ENCODE measurements at regions not wholly inside any gene's neighbourhood (a gene's known extent, or its start where the extent isn't known, plus 50 kb on each side); places are given as distances from the start of the nearest gene placed in this dataset.

DNA sequence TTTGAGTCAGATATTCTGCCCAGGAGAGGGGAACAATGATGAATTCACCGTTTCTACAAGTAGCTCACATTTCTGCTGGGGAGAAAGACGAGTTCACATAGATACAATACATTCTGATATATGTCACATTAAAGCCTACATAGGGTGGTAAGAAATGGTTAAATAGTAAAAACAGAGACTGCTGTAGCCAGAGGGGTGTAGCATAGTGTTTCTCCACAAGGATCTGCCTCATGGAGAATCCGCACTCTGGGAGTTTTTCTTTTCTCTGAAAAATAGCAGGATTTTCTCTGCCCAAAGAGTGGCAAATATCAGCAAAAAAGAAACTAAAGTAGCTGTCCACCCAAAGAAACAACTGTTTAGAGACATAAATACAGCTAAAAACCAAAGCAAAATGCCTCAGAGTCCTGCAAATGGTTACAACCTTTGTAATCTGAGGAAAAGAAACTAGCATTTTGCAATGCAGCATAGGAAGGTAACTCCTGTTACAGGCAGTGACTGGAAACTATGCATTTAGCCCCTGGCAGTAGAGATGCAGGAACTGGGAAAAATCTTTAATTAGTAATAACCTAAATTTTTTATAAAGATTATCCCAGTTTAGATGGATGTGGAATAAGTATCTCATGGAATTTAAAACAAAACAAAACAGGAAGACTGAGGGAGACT lies 1126.7 kb upstream of the ADGRL2 start:
- DNase-seq = no peak

DNA sequence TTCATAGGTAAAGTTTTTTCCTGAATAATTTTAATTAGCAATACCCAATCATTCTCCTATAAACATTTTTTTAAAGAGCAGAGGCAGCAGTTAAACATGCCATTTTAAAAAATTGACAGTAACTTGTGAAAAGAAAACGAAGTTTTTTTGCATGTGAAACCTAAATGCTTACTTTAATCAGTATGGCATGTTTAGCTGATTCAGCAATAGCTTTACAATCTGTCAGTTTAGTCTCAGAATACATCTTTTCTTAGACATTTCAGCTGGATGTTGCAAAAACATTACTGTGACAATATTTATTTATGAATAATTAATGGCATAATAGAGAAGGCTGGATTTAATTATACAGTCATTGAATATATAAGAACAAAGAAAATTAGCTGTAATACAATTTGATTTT lies 1132.4 kb upstream of the ADGRL2 start:
- no peak for DNase-seq

DNA sequence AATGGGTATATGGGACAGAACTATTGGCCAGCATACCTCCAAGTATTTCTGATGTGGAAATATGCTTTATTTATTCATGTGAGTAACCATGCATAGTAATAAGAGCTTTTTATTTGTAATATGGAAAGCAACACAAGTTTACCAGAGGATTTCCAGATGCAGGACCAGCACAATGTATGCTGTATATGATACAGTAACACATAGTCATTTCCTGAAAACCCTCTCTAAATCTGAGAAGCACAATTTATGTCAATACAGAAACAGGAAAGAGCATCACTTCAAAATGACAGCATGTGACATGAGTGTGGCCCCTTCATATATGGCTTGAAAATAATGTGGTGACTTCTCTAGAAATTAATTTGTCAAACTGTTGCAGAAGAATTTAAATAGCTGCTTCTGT lies 1134.7 kb upstream of the ADGRL2 start:
- no peak for DNase-seq

DNA sequence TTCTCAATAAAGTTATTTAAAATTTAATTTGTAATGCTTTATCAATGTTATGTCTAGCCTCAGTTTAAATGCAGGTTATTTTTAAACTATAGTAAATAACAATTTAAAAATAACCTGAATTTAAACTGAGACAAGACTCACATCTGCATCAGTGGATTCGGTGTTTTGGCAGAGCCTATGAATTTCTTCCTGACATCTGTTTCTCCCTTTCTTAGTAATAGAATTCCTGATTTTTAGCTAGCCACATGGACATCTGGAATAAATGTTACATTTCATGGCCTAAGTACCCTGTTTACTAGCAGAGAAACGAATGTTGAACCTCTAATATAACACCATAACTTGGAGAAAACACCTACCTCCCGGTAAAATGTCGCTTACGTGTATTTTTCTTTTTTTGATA lies 1141.6 kb upstream of the ADGRL2 start:
- no peak for DNase-seq

DNA sequence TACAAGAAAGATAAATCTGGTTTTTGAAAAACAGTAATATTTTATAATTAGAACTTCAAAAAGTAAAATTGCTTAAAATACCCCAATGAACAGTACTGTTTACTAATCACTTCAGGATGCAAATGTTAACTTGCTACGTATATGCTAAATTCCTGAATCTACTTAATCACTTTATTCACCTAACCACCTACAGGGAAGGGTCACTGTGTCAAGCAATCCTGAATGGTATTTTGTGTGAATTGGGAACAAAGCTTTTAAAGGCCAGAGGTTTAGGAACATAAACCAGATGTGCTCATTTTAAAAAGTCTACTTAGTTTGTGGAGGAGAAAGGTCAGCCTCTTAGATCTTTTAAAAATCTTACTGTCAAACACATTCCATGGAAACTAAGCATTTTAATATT lies 1143.0 kb upstream of the ADGRL2 start:
- DNase-seq = no peak

DNA sequence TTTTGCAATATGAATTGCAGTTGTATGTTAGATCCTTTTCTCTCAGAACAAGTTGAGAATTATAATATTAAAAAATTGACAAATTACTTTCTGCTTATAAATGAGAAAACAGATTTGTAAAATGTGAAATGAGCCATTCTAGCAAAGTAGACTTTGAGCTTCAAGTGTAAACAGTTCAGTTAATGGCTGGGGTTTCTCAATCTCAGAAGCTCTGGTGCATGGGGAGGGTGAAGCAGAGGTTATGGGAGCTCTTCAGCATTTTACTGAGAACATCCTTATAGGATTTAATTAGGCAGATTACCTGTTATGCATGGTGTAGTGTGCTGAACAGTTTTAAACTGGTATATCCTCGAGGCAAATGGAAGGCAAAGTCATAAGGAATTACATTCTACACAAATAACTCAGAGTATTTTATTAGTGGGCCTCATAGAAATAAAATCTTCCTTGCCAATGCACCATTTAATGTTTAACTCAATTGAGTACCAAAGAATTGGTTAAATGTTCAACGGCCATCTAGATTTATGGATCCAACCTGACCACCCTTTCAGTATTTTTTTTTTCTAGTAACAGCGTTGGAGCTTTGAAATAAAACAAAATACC lies 1143.6 kb upstream of the ADGRL2 start:
- DNase-seq = no peak

DNA sequence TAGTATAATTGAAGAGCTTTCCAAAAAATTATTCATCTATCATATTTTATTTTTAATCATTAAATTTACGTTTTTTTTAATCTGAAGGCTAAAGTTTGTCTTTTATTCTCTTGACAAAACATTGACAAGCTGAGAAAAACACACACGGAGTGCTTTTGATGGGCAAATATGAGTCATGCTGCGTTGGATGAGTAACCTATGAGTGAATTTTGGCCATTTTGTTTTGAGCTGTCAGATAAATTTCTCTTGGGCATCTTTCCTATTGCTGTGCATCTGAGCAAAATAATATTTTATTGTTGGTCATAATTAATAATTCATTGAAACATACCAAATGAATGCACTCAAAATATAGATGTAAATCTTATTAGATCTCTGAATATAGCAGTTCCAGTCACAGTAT lies 1144.1 kb upstream of the ADGRL2 start:
- no peak for DNase-seq

DNA sequence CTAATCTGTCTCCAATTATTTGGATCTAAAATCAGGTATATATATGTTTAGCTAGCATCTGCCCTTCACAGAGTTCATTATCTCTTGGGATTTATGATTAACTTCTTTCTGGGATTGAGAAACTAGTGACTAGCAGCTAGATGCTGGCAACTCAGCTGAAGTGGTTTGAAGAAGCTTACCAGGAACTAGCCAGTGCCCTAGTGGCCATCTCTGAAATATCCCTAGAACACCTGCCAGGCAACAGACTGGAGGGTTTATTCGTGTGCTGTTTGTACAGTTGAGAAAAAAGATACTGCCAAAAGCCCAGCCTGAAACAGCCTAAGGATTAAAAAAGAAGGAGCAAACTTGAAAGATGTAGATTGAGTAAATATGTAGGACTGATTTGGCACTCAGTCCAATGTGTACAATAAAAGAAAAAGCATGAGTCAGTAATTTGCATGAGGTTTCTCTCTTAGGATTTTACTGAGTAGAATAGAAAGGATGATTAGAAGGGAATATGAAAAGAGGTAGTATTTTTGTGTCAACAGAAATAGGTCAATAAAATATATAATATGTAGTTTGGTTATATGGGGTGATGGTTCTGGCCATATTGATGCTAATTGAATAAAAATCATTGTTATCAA lies 1144.6 kb upstream of the ADGRL2 start:
- DNase-seq = no peak

DNA sequence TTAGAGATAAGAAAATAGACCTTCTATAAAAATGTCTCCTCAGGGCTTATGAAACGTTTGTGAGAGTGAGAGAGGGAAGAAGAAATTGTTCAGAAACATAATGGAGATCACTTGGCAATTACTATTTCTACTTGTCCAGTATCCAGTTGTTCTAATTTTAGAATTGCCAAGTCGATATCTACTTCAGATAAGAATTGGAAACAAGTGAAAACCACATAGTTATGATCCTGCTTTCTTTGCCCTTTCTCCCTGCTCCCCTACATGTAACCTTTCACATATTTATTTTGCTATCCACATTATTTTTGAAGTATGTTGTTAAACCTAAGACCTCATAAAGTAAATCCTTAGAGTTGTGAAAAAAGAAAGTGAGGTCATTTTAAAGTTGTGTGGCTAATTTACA lies 1154.7 kb upstream of the ADGRL2 start:
- no peak for DNase-seq

DNA sequence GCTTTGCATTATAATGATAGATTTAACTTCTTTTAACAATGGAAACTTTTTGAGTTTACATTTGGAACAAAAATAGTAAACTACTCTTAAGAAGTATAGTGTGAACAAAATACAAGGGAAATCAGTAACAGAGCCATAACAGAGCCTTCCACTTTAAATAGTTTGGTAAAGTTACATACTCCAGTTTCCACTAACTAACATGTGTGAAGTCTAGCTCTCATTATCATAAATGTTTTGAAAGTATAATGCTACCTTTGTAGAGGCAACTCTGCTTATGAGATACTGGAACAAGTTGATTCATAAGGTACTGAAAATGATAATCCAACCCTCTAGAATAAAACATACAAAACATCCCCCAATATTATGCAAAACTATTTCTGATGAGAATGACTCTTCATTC lies 1155.1 kb upstream of the ADGRL2 start:
- no peak for DNase-seq

DNA sequence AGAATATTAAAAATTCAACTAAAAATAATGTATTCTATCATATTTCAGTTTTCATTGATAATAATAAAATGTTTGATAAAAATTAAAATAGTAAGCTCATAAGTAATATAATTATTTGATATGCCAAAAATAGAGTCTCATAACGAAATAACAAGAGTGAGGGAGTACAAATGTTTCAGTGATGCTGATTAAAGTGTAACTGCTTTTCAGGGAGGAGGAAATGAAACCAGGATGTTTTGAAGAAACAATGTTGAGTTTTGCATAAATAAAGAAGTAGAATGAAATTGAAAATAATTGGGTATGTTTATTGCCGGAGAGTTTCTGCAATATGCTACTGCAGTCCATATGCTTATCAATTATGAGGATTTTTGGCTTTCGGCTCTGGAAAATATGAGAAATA lies 1159.8 kb upstream of the ADGRL2 start:
- DNase-seq = no peak

DNA sequence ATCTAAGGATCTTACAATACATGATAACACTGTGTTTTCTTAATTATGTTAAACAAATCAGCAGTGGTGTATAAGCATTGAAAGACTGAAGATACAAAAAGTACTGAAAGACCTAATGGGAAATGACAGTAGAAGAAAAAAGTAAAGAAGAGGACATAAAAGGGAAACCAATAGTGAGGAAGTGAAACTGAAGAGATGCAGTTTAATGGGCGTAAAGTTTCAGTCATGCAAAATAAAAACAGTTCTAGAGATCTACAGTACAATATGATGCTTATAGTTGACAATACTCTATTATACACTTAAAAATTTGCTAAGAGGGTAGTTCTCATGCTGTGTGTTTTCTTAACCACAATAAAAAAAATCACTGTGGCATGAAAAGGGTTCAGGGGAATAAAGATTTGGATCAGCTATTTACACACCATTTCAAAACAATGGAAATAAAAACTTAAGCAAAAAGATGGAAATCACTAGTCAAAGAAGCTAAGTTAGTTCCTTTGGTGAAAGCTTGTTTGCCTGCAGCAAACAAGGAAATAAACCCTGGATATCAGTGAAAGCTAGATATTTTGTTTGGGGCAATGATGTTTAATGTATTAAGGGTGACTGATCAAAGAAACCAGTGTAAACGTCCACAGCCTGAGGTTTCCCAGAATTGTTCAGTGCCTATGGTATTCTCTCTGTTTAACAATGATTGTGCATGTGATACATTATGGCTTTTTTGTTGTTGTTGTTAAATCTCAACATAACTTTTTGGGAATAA lies 1160.8 kb upstream of the ADGRL2 start:
- DNase-seq = no peak

DNA sequence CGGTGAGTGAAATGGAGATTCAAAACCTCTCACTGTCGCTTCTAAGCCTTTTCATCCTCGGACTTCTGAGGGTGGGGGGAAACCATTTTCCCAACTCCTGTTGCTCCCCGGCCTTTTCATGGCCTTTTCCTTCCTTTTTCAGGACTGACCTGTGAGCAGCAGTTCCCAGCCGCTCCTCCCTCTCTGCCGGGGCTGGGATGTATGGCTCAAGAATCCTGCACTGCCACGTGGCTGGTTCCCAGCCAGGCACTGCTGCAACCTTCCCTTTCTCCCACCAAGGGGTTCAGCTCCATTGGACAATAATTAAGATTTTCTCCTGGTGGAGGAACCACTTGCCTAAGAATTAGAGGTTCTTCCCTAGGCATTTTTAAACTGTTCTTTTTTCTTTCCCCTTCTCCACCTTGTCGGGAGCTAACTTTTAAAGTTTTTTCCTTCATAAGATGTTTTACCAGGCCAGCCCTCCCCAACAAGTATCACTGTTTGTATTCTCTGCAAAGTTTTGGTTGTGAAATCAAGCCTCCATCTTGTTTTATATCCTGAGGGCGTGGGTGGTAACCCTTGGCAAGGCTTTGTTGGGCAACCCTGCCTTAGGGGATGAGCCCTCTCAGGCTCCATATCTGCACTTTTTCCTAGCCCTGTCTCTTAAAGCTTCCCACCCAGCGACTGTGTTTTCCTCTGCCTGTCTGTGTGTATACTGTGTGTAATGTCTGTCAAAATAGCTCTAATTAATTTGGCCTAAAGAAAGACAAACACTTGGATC lies 1166.6 kb upstream of the ADGRL2 start:
- DNase-seq = no peak

DNA sequence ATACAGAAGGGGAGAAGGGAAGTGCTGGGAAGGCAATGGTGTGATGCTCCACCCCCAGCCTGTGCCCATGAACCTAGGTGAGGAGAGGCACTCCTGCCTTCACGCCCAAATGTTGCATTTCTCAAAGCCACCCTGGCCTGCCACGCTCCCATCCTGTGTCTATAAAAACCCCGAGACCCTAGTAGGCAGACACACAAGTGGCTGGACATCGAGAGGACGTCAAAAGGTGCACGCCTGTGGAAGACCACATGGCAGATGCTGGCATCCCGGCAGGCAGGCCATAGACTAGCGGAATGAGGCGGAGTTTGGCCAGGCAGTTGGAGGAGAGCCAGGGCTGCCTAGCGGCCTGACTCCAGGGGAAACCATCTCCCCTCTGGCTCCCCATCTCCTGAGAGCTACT lies 1168.5 kb upstream of the ADGRL2 start:
- no peak for DNase-seq

DNA sequence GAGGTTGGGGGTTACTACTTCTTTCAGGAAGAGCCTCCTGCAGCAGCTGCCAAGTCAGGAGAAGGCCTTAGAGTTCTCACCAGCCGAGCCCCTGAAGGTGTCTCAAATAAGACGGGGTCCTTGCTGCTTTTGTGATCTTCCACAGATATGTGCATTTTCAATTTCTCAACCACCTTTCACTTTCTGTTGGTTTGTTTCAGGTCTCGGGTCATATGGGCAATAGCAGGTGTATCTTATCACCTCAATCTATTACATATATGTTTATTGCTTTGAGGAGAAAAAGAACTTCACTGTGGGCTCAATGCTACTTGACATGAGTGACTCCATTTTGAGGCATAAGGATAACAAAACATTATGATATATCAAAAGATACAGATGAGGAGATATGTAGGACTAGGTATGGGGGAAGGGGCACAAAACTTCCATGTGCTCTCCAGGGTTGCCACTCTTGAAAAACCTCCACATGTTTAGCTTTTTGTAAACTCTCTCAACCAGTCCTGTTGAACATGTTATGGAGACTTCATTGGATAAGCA lies 1171.4 kb upstream of the ADGRL2 start:
- DNase-seq = no peak

DNA sequence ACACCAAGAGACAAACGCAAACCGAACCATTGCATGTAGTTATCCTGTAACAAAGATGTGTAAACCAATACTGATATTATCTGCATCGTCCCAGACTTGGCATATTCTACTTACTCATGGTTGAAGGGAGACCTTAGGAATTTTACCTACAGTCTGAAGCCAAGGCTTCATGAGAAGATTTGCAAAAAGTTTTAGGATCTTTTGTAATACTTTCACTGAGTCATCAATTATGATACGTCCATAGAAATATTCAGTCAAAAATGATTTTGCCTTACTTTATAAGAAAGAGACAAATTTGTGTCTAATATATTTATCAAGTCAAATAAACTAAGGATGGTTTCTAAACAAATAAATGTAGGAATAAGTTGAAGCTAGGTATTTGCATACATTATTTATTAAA lies 1176.1 kb upstream of the ADGRL2 start:
- DNase-seq = no peak

DNA sequence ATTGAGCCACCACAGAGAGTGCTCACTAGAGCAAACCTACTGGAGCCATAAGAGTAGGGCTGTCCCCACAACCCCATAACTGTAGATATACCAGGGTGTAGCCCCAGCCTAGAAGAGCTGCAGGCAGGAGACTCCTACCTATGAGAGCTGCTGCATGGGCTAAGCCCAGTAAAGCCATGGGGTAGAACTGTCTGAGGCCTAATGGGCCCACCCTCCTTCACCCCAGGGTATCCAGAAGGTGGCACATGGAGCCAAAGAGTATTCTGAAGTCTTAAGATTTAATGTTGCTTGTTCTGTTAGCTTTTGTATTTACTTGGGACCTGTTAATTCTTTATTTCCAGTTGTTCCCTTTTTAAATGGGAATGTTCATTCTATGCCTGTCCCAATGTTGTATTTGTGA lies 1193.7 kb upstream of the ADGRL2 start:
- DNase-seq = no peak

DNA sequence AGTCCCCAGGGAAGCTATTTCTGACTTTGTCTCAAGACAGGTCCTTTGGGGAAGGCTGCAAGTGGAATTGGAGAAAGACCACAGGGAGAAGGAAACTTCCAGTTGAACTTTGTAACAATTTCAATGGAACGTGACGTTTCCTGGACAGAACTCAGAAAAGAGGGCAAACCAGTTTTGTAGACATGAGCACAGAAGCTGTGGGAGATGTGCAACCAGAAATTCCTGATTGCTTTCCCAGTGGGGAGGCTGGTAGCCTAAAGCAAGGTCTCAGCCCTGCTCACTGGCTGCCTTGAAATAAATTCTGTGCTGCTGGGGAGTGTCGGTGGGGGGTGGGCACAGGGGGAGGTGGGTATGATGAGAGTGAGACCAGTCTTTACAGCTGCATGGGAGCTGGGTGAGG lies 1206.7 kb upstream of the ADGRL2 start:
- DNase-seq = no peak

DNA sequence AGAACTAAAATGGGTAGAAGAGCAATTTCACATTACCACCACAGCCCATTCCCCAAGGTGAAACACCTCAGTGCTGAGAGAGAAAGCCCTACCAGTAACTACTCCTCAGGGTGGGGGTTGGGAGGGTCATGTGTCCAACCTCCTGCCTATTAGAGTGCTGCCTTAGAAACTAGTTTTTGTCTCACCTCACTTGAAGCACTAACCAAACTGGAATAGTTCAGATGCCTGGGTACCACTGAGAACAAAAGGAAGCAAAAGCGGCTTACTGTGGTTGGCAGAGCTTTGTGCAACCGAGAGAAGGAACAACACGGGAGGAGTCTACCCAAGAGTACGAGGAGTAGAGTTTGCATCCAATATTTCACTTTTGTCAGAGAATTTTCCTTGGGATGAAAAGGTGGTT lies 1207.5 kb upstream of the ADGRL2 start:
- no peak for DNase-seq

DNA sequence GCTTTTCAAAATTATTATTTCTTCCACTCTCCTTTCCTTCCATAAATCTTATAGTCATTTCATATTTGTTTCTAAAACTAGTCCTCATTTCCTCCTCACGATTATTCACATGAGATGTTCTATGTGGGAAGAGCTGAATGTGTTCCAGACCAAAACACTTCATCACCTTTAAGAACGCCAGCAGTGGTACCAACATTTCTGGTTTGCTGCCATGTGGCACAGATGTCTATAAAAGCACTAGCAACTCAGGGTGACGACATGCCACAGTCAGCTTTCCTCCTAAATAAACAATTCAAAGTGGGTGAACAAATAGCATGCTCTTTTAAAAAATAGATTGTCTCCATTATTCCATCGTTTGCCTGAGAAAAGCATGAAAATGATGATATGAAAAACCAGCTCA lies 1217.8 kb upstream of the ADGRL2 start:
- no peak for DNase-seq

DNA sequence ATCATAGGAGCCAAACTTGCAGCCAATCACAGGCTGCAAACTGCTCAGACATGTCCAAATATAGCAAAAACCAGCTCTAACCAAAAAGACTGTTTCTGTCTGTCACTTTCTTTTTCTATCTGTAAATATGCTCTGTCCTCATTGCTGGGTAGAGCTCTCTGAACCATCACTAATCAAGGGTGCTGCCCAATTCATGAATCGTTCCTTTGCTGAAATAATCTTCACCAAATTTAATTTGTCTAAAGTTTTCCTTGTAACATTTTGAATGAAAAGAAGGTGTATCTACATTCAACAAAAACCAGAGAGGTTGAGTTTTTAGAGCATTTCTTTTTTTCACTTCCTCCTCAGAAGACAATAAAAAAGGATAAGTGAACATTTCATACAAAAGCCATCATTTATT lies 1221.7 kb upstream of the ADGRL2 start:
- no peak for DNase-seq

DNA sequence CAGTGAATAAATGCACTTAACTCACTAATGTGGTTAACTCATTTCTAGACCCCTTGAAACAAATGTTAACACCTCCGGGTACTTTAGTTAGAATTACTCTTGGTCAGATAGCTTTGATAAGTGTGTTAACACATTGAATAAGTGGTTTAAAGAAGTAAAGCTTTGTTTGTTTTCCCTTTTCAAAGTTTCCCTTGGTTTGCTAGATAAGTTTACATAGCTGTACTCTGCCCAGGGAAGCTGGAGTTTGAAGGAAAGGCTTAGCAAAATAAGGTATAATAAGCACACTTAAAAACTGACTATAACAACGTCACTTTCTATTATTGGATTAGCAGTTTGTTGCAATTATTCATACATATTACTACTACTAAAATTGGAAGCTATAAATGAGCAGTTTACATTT lies 1233.9 kb upstream of the ADGRL2 start:
- no peak for DNase-seq

DNA sequence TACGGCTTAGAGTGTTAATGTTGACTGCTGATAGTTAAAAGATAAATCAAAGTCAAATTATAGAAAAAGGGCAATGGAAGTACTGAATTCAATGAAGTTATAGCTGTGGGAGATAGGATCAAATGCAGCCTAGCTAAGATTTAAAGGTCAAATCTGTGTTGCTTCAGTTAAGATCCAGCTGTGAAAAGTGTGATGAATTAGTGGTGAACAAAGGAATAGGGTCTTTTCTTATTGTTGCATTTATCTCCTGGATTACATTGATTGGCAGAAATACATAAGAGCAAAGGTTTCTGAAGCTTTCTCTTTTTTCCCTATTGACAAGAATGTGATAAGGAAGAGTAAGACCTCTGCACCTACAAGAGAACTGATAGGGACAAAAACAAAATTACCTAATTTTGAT lies 1234.6 kb upstream of the ADGRL2 start:
- no peak for DNase-seq
